ENCODE measurements at regions not wholly inside any gene's neighbourhood (a gene's known extent, or its start where the extent isn't known, plus 50 kb on each side); places are given as distances from the start of the nearest gene placed in this dataset.

- Histone ChIP-seq H3K4me3 (ENCODE audit: low read length) (no peak overlapping the region), H3K27me3 (ENCODE audit: control insufficient read depth in 1 of 2, insufficient read depth in 2 of 2, low read length in 2 of 2) (peaks cover 7 to 11% of the 10 kb centered on the region in 2 experiments), H3K36me3 (ENCODE audit: insufficient read depth, low read length) (no peaks in the 10 kb centered on the region), H3K4me1 (ENCODE audit: insufficient read depth, low read length) (no peaks in the 10 kb centered on the region), H3K27ac (ENCODE audit: low read depth in 1 of 2, low read length in 2 of 2) (no peak overlapping the region), H3K9me3 (ENCODE audit: control insufficient read depth in 1 of 2, insufficient read depth in 1 of 2, low read length in 2 of 2) (peaks cover 0 to 24% of the 10 kb centered on the region in 2 experiments)
- no peaks in the 10 kb centered on the region for H3K4me1 Mint-ChIP-seq (ENCODE audit: low read depth)
- POLR2A ChIA-PET: no interaction called here
- no peak overlapping the region for H3K27ac Mint-ChIP-seq
- ATAC-seq (ENCODE audit: poor library complexity): no peak
- CTCF ChIA-PET: no interaction called here
- no peak overlapping the region for H3K4me3 Mint-ChIP-seq
- no peak for TF ChIP-seq CTCF (IDR thresholded peaks at IDR 0.05)
- no peaks in the 10 kb centered on the region for H3K36me3 Mint-ChIP-seq (ENCODE audit: low read depth)
- peaks cover 2% of the 10 kb centered on the region for H3K9me3 Mint-ChIP-seq
- no peak for DNase-seq
- peaks cover 61% of the 10 kb centered on the region for H3K27me3 Mint-ChIP-seq
- intact Hi-C loops (cut with DNase I, micrococcal nuclease): no loop called here
Observed at GRCh38 chr11:133782116-133782725, 63.1 kb downstream of the SPATA19 start.

- ChIA-PET CTCF (no interaction called here), POLR2A (no interaction called here)
- H3K27me3 Mint-ChIP-seq: peaks cover 24% of the 10 kb centered on the region
- Histone ChIP-seq H3K4me3 (ENCODE audit: low read length) (no peak overlapping the region), H3K36me3 (ENCODE audit: insufficient read depth, low read length) (no peaks in the 10 kb centered on the region), H3K27me3 (ENCODE audit: control insufficient read depth in 1 of 2, insufficient read depth in 2 of 2, low read length in 2 of 2) (peaks cover 0 to 5% of the 10 kb centered on the region in 2 experiments), H3K27ac (ENCODE audit: low read depth in 1 of 2, low read length in 2 of 2) (no peak overlapping the region), H3K4me1 (ENCODE audit: insufficient read depth, low read length) (no peaks in the 10 kb centered on the region), H3K9me3 (ENCODE audit: control insufficient read depth in 1 of 2, insufficient read depth in 1 of 2, low read length in 2 of 2) (peaks cover 0 to 22% of the 10 kb centered on the region in 2 experiments)
- no peak for DNase-seq
- no peaks in the 10 kb centered on the region for H3K36me3 Mint-ChIP-seq (ENCODE audit: low read depth)
- no peak for ATAC-seq (ENCODE audit: poor library complexity)
- H3K4me3 Mint-ChIP-seq: no peak overlapping the region
- peaks cover 8% of the 10 kb centered on the region for H3K9me3 Mint-ChIP-seq
- H3K4me1 Mint-ChIP-seq (ENCODE audit: low read depth): no peaks in the 10 kb centered on the region
- no peak for TF ChIP-seq CTCF (IDR thresholded peaks at IDR 0.05)
- no peak overlapping the region for H3K27ac Mint-ChIP-seq
- intact Hi-C loops (cut with DNase I, micrococcal nuclease): no loop called here
Observed at GRCh38 chr11:133778161-133778560, 67.2 kb downstream of the SPATA19 start.

- intact Hi-C loops (cut with DNase I, micrococcal nuclease): no loop called here
- H3K4me3 ChIP-seq (ENCODE audit: low read length): no peak overlapping the region
- POLR2A ChIA-PET: no interaction called here
- H3K27ac ChIP-seq (ENCODE audit: low read depth in 1 of 2, low read length in 2 of 2): no peak overlapping the region
- Mint-ChIP-seq H3K4me1 (ENCODE audit: low read depth) (no peaks in the 10 kb centered on the region), H3K4me3 (no peak overlapping the region), H3K9me3 (peaks cover 8% of the 10 kb centered on the region), H3K36me3 (ENCODE audit: low read depth) (no peaks in the 10 kb centered on the region), H3K27ac (no peak overlapping the region), H3K27me3 (peaks cover 21% of the 10 kb centered on the region)
- DNase-seq (no peak), ATAC-seq (ENCODE audit: poor library complexity) (no peak)
- H3K4me1 ChIP-seq (ENCODE audit: insufficient read depth, low read length): no peaks in the 10 kb centered on the region
- no peaks in the 10 kb centered on the region for H3K36me3 ChIP-seq (ENCODE audit: insufficient read depth, low read length)
- TF ChIP-seq CTCF (IDR thresholded peaks at IDR 0.05): no peak
- H3K27me3 ChIP-seq (ENCODE audit: control insufficient read depth in 1 of 2, insufficient read depth in 2 of 2, low read length in 2 of 2): peaks cover 0 to 5% of the 10 kb centered on the region in 2 experiments
- H3K9me3 ChIP-seq (ENCODE audit: control insufficient read depth in 1 of 2, insufficient read depth in 1 of 2, low read length in 2 of 2): peaks cover 0 to 11% of the 10 kb centered on the region in 2 experiments
- CTCF ChIA-PET: no interaction called here
Observed at GRCh38 chr11:133776671-133777367, 68.5 kb downstream of the SPATA19 start.
